Stimulated activated CD4-positive, alpha-beta T cell treated with anti-CD3 and anti-CD28 coated beads, Interleukin-2, amount 100 ng/mL, for 48 hours (primary cell): ENCODE measurements at regions not wholly inside any gene's neighbourhood (a gene's known extent, or its start where the extent isn't known, plus 50 kb on each side); places are given as distances from the start of the nearest gene placed in this dataset.
"Not testable (repeated sequence)": the region's sequence is repeated elsewhere in the genome, so short reads cannot be mapped to it uniquely, and the experiment has no call there.

Source experiments
- DNase-seq, 2 donors: peaks; one replicate each; pipeline ENCODE4 v3.0.0-alpha.2; 2020

DNA sequence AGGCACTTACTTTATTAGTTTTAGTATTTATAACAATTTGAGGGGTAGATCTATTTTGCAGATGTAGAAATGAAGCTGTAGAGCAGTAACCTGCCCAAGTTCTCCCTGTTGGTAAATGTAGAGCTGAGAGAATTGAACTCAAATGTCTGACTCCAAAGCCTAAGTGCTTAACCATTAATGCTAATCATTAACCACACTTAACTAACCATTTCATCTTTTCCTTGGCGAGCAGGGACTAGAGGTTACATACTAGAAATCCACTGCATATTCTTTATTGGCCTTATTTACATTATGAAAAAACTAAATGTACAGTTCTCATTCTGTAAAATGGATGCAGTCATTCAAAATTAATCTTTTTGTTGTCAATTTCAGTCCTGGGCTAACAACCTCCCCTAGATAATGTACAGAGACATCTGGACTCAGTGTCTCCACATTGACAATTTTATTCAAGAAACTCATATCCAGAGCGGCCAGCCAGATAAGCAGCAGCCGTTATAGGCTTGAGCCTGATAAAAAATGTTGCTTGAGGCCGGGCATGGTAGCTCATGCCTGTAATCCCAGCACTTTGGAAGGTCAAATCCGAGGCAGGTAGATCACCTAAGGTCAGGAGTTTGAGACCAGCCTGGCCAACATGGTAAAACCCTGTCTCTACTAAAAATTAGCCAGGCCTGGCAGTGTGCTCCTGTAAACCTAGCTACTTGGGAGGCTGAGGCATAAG is 76.7 kb upstream of the PICALM start:
- DNase-seq: no peak

DNA sequence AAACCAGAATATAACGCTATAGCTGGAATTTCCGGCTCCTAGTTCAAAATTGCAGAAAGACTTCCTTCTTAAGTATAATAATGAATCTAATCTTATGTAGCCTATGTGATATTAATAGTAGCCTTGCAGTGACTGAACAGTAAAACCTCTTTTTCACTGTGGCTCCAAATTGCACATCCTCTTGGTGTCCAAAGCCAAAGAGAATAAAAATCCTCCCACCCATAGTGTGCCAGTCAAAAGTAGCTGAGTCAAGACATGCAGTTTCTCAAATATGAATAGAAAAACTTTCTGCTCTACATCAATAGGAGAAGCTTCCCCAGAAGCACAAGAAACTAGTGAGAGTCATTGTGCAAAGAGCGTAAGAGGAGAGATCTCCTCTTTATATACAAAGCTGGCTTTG is 76.0 kb upstream of the PICALM start:
- no peak for DNase-seq

DNA sequence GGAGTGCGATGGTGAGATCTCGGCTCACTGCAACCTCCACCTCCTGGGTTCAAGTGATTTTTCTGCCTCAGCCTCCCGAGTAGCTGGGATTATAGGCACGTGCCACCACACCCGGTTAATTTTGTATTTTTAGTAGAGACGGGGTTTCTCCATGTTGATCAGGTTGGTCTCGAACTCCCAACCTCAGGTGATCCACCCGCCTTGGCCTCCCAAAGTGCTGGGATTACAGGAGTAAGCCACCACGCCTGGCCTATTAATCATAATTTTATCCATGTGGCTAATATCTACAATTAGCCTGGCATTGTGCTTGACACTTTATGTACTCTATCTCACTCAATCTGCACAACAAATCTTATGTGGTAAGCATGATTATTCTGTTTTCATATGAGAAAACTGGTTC is 75.2 kb upstream of the PICALM start:
- DNase-seq: not testable (repeated sequence)

- no peak for DNase-seq
Measured at GRCh38 chr11:86143087-86144030, 74.5 kb upstream of the PICALM start.

DNA sequence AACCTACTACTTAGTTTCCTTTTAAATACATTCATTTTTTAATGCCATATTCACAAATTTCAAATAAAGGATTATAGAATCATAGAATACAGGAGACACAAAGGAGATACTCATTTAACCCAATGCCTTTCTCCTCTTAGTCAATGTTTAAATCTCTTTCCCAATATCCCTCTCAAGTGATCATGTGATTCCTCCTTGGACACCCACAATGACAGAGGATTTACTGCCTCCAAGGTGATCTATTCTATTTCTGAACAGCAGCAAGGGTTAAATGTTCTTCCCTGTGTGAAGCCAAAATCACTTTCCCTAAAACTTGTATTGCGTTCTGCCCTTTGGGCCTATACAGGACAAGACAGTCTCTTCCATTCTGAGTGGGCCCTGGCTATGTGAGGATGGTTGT is 73.3 kb upstream of the PICALM start:
- no peak for DNase-seq

DNA sequence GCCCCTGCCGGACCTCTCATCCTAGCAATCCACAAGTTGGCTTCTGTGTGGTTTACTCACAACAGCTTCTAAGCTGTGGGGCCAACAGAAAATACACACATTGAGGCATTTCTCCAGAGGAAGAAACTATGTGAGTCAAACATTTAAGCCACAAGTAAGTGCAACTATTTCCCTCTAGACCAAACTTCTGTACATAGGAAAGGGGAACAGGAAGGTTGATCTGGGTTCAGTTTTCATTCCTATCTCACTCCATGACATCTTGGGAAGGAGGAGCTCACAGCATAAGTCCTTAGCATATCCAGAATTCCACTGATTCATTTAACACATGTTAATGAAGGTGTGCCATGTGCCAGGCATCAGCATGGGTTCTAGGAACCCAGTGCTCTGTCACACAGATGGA is 72.8 kb upstream of the PICALM start:
- no peak for DNase-seq

GRCh38 chr11:86140334-86140990 is 71.6 kb upstream of the PICALM start:
- no peak for DNase-seq

DNA sequence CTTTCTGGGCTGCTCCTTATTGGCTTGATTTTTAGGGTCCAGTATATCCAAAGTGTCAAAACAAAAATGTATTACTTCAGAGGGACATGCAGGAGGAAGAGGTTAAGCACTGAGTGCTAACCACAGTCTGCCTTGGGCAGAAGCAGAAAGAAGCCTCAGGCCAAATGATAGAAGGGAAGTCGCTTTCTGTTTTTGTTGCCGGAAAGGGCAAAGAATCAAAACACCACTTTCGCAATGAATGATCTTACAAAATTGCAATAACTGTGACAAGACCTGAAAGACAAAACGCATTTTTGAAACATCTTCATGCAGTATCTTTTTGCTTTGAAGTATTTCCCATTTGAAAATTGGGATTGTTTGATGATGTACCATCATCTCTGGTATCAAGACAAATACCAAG is 70.1 kb upstream of the PICALM start:
- DNase-seq: no peak

DNA sequence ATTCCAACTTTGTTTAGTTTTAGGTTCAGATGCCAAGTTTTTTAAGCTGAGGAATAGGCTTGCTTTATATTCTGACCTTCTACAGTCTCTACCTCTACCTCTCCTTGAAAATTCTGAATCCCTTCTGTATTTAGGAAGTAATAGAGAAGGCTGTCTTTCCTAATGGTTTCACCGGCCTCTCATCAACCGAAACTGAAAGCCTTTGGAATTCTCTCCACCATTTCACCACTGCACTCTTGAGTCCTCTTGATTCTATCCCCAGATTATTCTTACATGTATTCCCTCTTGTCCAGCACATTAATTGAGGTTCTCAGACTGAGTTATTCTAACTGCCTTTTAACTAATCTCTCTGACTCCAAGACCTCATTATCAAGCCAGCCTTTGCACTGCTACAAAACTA is 67.7 kb upstream of the PICALM start:
- no peak for DNase-seq

GRCh38 chr11:86135319-86135714 is 66.4 kb upstream of the PICALM start:
- no peak for DNase-seq

- DNase-seq: no peak
Measured at GRCh38 chr11:86134580-86135318, 65.9 kb upstream of the PICALM start.

DNA sequence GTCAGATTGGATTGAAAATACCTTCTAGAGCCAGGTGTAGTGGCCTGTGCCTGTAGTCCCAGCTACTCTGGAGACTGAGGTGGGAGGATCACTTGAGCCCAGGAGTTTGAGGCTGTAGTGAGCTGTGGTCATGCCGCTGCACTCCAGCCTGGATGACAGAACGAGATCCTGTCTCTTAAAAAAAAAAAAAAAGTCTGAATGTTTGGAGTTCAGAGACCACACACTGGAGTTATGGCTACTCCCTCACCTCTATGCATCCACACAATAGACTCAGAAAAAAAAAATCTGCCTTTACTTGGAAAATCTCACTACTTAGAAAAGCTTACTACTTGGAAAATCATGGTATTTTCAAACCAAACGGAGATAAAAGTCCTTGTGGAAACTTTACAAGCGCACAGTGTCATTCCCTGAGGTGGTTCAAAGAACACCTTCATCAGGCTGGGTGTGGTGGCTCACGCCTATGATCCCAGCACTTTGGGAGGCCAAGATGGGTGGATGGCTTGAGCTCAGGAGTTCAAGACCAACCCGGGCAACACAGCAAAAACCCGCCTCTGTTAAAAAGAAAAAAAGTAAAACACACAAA is 63.9 kb upstream of the PICALM start:
- DNase-seq: no peak

GRCh38 chr11:86129740-86130540 is 61.1 kb upstream of the PICALM start:
- no peak for DNase-seq

GRCh38 chr11:86128914-86129313 is 60.0 kb upstream of the PICALM start:
- DNase-seq: no peak

- no peak for DNase-seq
Measured at GRCh38 chr11:86126862-86127261, 58.0 kb upstream of the PICALM start.

DNA sequence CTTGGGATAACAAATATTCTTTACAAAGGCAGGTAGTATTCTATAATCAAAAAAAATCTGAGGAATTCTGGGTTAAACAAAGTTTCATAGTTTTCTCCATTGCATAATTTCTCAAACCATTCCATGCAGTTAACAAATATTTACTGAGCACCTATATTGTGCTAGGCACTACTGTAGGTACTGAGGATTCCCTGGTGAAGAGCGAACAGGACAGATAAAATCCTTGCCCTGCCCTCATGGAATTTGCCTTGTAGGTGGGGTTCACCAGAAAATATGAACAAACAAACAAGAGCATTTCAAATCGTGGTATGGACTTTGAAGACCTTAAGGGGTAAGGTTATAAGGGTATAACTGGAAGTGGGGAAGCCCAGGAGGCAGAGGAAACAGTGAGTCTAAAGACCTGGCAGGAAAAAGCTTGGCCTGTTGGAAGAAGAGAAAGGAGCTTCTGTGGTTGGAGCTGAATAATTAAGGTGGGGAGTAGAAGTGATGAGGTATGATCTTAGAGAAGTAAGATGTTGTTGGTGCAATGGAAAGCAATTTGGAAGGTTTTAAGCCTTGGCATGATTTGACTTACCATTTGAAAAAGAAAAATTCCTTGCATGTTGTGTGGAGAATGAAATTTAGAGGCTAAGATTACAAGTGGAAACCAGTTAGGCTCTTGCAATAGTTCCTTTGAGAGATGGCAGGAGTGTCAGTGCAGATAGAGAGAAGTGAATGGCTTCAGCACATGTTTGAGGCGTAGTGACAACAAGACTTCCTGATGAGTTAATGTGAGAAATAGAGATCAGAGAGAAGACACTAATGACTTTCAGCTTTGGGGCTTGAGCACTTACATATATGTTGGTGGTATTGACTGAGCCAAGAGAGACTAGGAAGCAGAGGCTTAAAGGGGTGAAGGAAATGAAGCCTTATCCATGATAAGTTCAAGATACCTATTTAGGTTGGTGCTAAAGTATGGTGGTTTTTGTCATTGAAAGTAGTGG is 55.7 kb upstream of the PICALM start:
- no peak for DNase-seq

DNA sequence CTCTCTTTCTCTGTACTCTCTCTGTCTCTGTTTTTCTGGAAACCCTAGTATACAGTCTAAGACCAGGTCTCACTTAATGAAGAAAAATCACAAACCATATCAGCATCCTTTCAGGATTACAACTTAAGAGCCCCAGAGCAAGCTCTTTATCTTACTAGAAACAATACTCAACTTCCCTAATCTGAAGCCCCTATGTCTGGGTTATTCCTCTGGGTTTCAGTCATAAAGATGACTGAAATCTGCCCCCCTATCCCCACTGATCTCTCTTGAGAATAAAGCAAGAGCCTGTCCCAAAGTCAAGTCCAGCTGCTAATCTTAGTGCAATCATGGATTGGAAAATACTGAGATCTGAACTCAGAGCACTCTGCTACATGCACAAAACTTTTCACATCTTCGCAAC is 53.9 kb upstream of the PICALM start:
- no peak for DNase-seq

DNA sequence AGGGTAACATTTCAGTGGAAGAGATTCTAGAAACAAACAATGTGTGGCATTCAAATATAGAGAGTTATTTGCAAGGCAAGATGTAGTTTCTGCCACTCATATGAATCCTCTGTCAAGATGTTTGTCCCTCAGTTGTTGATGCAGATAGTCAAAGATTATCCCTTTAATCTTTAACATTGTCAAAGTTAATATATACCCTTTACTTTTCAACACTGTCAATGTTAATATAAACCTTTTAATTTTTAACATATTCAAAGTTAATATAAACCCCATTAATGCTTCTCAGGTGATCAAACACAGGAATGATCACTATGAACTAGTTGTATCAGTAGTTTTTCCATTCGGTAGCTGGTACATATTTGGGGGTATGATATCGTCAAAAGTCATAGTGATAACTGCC is 51.9 kb upstream of the PICALM start:
- DNase-seq: no peak

- DNase-seq: no peak
Measured at GRCh38 chr11:86119906-86120305, 51.0 kb upstream of the PICALM start.

- DNase-seq: no peak
Measured at GRCh38 chr11:86119077-86119476, 50.2 kb upstream of the PICALM start.
